Fibroblast of villous mesenchyme (primary cell): ENCODE measurements at regions not wholly inside any gene's neighbourhood (a gene's known extent, or its start where the extent isn't known, plus 50 kb on each side); places are given as distances from the start of the nearest gene placed in this dataset.
"Not testable (repeated sequence)": the region's sequence is repeated elsewhere in the genome, so short reads cannot be mapped to it uniquely, and the experiment has no call there.

Experiments
- DNase-seq: peaks from one replicate; pipeline ENCODE4 v3.0.0-alpha.2; 2010; ENCODE audit warnings: low read depth
- H3K4me3 ChIP-seq: 2 replicates; pipeline ENCODE4 v1.5.1; 2011; ENCODE audit warnings: low read depth, mild to moderate bottlenecking, low read length
- CTCF ChIP-seq: IDR thresholded peaks from 2 replicates; pipeline ENCODE4 v1.5.1; 2012; ENCODE audit warnings: low read depth, mild to moderate bottlenecking, low read length; ENCODE audit not compliant: insufficient read depth

- DNase-seq, result peak; percentile 11
- TF ChIP-seq CTCF, result no peak
- no peak overlapping the region for H3K4me3 ChIP-seq
These were observed 137.9 kb upstream of the HS3ST4 start for GRCh38 chr16:25553711-25554436.

- no peak for TF ChIP-seq CTCF
- no peak overlapping the region for H3K4me3 ChIP-seq
- DNase-seq, result no peak
These were observed 141.1 kb upstream of the HS3ST4 start for GRCh38 chr16:25550647-25551046.

- no peak overlapping the region for H3K4me3 ChIP-seq
- TF ChIP-seq CTCF, result no peak
- no peak for DNase-seq
These were observed 145.0 kb upstream of the HS3ST4 start for GRCh38 chr16:25546791-25547190.

- no peak overlapping the region for H3K4me3 ChIP-seq
- TF ChIP-seq CTCF, result no peak
These were observed 147.5 kb upstream of the HS3ST4 start for GRCh38 chr16:25544294-25544693.

GRCh38 chr16:25542306-25542705 lies 149.5 kb upstream of the HS3ST4 start:
- H3K4me3 ChIP-seq, result no peak overlapping the region
- no peak for TF ChIP-seq CTCF
- no peak for DNase-seq

More at GRCh38 chr16:25544294-25544693, 147.5 kb upstream of the HS3ST4 start:
- no peak for DNase-seq

- DNase-seq, H3K4me3 ChIP-seq: not testable (repeated sequence)
These were observed 152.0 kb upstream of the HS3ST4 start for GRCh38 chr16:25539767-25540166.

- no peak overlapping the region for H3K4me3 ChIP-seq
- TF ChIP-seq CTCF, result no peak
- no peak for DNase-seq
These were observed 168.6 kb upstream of the HS3ST4 start for GRCh38 chr16:25523183-25523582.
